ENCODE measurements at regions not wholly inside any gene's neighbourhood (a gene's known extent, or its start where the extent isn't known, plus 50 kb on each side); places are given as distances from the start of the nearest gene placed in this dataset.

DNA sequence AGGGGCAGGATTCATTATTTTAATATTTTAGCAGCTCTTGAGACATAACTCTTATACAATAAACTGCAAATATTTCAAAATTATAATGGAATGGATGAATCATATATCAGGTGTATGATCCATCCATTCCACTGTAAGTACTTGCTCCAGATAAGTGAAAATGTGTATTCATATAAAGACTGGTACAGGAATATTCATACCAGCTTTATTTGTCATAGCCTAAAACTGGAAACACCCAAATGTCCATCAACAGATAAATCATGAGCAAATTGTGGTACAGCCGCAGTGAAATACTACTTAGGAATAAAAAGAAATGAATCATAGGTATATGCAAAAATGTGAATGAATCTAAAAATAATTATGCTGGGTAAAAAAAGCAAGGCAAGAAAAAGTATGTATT, 263.6 kb upstream of the SYT10 start:
- TF ChIP-seq, protein P1, sequence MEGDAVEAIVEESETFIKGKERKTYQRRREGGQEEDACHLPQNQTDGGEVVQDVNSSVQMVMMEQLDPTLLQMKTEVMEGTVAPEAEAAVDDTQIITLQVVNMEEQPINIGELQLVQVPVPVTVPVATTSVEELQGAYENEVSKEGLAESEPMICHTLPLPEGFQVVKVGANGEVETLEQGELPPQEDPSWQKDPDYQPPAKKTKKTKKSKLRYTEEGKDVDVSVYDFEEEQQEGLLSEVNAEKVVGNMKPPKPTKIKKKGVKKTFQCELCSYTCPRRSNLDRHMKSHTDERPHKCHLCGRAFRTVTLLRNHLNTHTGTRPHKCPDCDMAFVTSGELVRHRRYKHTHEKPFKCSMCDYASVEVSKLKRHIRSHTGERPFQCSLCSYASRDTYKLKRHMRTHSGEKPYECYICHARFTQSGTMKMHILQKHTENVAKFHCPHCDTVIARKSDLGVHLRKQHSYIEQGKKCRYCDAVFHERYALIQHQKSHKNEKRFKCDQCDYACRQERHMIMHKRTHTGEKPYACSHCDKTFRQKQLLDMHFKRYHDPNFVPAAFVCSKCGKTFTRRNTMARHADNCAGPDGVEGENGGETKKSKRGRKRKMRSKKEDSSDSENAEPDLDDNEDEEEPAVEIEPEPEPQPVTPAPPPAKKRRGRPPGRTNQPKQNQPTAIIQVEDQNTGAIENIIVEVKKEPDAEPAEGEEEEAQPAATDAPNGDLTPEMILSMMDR (conservative IDR thresholded peaks at IDR 0.05): no peak
- no peak for TF ChIP-seq EZH2 (IDR thresholded peaks at IDR 0.05; ENCODE audit: low read depth)

Data from PC-9 (cell line).